ENCODE measurements at regions not wholly inside any gene's neighbourhood (a gene's known extent, or its start where the extent isn't known, plus 50 kb on each side); places are given as distances from the start of the nearest gene placed in this dataset.

GRCh38 chr3:83821506-83821905, 1137.3 kb upstream of the CADM2 start:
- TF ChIP-seq ZNF426 (tag by site-specific recombination; IDR thresholded peaks at IDR 0.05) (no peak), CTCF (tag by site-specific recombination; IDR thresholded peaks at IDR 0.05) (no peak), ELK4 (IDR thresholded peaks at IDR 0.05; ENCODE audit: borderline replicate concordance, low read depth, low read length) (no peak), REST (tag by site-specific recombination; IDR thresholded peaks at IDR 0.05) (no peak), PRDM10 (tag by site-specific recombination; IDR thresholded peaks at IDR 0.05) (no peak), ZNF157 (tag by site-specific recombination; IDR thresholded peaks at IDR 0.05) (no peak), YY1 (tag by site-specific recombination; IDR thresholded peaks at IDR 0.05) (no peak), ZNF274 (IDR thresholded peaks at IDR 0.05; ENCODE audit: low read length) (no peak), ZNF274 (tag by site-specific recombination; IDR thresholded peaks at IDR 0.05; ENCODE audit: borderline replicate concordance) (no peak), ZNF48 (tag by site-specific recombination; IDR thresholded peaks at IDR 0.05) (no peak), ZNF449 (tag by site-specific recombination; IDR thresholded peaks at IDR 0.05) (no peak), ZNF623 (tag by site-specific recombination; IDR thresholded peaks at IDR 0.05) (no peak), ZBTB8A (tag by site-specific recombination; IDR thresholded peaks at IDR 0.05) (no peak), PATZ1 (tag by site-specific recombination; IDR thresholded peaks at IDR 0.05) (no peak), ZNF670 (tag by site-specific recombination; IDR thresholded peaks at IDR 0.05; ENCODE audit: low read depth) (no peak)

Measured in HEK293 (cell line).